Activated CD4-positive, alpha-beta T cell treated with anti-CD3 and anti-CD28 coated beads for 1 hour (primary cell): ENCODE measurements at regions not wholly inside any gene's neighbourhood (a gene's known extent, or its start where the extent isn't known, plus 50 kb on each side); places are given as distances from the start of the nearest gene placed in this dataset.

Source experiments
- DNase-seq: peaks from one replicate; pipeline ENCODE4 v3.0.0-alpha.2; 2020

GRCh38 chr20:57960803-57961575, 251.2 kb upstream of the PMEPA1 start:
- no peak for DNase-seq

GRCh38 chr20:57959589-57959988, 249.8 kb upstream of the PMEPA1 start:
- no peak for DNase-seq

- no peak for DNase-seq
These were observed 249.2 kb upstream of the PMEPA1 start for GRCh38 chr20:57959018-57959417.

GRCh38 chr20:57958050-57958420, 248.2 kb upstream of the PMEPA1 start:
- no peak for DNase-seq

GRCh38 chr20:57957411-57958049, 247.7 kb upstream of the PMEPA1 start:
- no peak for DNase-seq

GRCh38 chr20:57953638-57954037, 243.8 kb upstream of the PMEPA1 start:
- no peak for DNase-seq

- DNase-seq = no peak
These were observed 242.3 kb upstream of the PMEPA1 start for GRCh38 chr20:57952136-57952535.

- DNase-seq = no peak
These were observed 241.7 kb upstream of the PMEPA1 start for GRCh38 chr20:57951549-57951948.

GRCh38 chr20:57950764-57951485, 241.1 kb upstream of the PMEPA1 start:
- no peak for DNase-seq

- DNase-seq = no peak
These were observed 238.6 kb upstream of the PMEPA1 start for GRCh38 chr20:57948180-57948955.

- no peak for DNase-seq
These were observed 237.8 kb upstream of the PMEPA1 start for GRCh38 chr20:57947421-57948179.

GRCh38 chr20:57946559-57947315, 236.9 kb upstream of the PMEPA1 start:
- no peak for DNase-seq

GRCh38 chr20:57944988-57945387, 235.2 kb upstream of the PMEPA1 start:
- no peak for DNase-seq

- no peak for DNase-seq
These were observed 234.1 kb upstream of the PMEPA1 start for GRCh38 chr20:57943950-57944349.

GRCh38 chr20:57943291-57943690, 233.5 kb upstream of the PMEPA1 start:
- DNase-seq = no peak

- DNase-seq = no peak
These were observed 232.0 kb upstream of the PMEPA1 start for GRCh38 chr20:57941604-57942381.

- no peak for DNase-seq
These were observed 231.2 kb upstream of the PMEPA1 start for GRCh38 chr20:57940868-57941522.

GRCh38 chr20:57940376-57940775, 230.6 kb upstream of the PMEPA1 start:
- DNase-seq = no peak

- no peak for DNase-seq
These were observed 229.7 kb upstream of the PMEPA1 start for GRCh38 chr20:57939499-57939898.
